GM12892 (cell line): ENCODE measurements at regions not wholly inside any gene's neighbourhood (a gene's known extent, or its start where the extent isn't known, plus 50 kb on each side); places are given as distances from the start of the nearest gene placed in this dataset.

ENCODE experiments used
- POLR2A ChIP-seq: IDR thresholded peaks from 2 replicates; pipeline ENCODE4 v1.6.1; 2011; ENCODE audit warnings: low read depth, low read length, control low read depth
- POLR2AphosphoS5 ChIP-seq: IDR thresholded peaks from 2 replicates; pipeline ENCODE4 v1.6.1; 2011; ENCODE audit warnings: low read depth, low read length, control low read depth
- TAF1 ChIP-seq: IDR thresholded peaks from 2 replicates; pipeline ENCODE4 v1.6.1; 2011; ENCODE audit warnings: low read depth, mild to moderate bottlenecking, control low read depth, low read length, borderline replicate concordance

DNA sequence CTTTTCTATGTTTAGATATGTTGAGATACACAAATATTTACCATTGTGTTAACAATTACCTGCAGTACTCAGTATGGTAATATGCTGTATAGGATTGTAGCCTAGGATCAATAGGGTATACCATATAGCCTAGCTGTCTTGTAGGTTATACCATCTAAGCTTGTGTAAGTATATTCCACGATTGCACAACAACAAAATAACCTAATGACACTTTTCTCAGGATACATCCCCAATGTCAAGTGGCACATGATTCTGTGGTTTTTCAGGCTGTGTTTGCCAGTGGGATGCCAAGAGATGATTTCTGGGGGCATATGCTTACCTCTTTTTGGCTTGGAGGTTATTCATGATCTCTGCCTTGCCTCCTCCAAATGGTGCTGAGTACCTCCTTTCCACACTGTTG, 247.2 kb upstream of the CENPE start:
- TF ChIP-seq POLR2A (no peak), TAF1 (no peak), POLR2AphosphoS5 (no peak)
